ENCODE measurements at regions not wholly inside any gene's neighbourhood (a gene's known extent, or its start where the extent isn't known, plus 50 kb on each side); places are given as distances from the start of the nearest gene placed in this dataset.
"Not testable (repeated sequence)": the region's sequence is repeated elsewhere in the genome, so short reads cannot be mapped to it uniquely, and the experiment has no call there.

- DNase-seq (ENCODE audit: low read depth), result peak; percentile 2
- H3K4me3 ChIP-seq (ENCODE audit: low read length), result no peak overlapping the region
- no peak for TF ChIP-seq CTCF (IDR thresholded peaks at IDR 0.05; ENCODE audit: insufficient read depth, low read depth, low read length, missing control alignments)
These were observed 351.1 kb downstream of the KCNJ2 start for GRCh38 chr17:70520447-70520846.

GRCh38 chr17:70520956-70521355 is 351.6 kb downstream of the KCNJ2 start:
- no peak for DNase-seq (ENCODE audit: low read depth)
- no peak overlapping the region for H3K4me3 ChIP-seq (ENCODE audit: low read length)
- TF ChIP-seq CTCF (IDR thresholded peaks at IDR 0.05; ENCODE audit: insufficient read depth, low read depth, low read length, missing control alignments), result no peak

- no peak for DNase-seq (ENCODE audit: low read depth)
- H3K4me3 ChIP-seq (ENCODE audit: low read length), result no peak overlapping the region
- TF ChIP-seq CTCF (IDR thresholded peaks at IDR 0.05; ENCODE audit: insufficient read depth, low read depth, low read length, missing control alignments), result no peak
These were observed 352.5 kb downstream of the KCNJ2 start for GRCh38 chr17:70521821-70522256.

- DNase-seq (ENCODE audit: low read depth), result no peak
- TF ChIP-seq CTCF (IDR thresholded peaks at IDR 0.05; ENCODE audit: insufficient read depth, low read depth, low read length, missing control alignments), result no peak
- H3K4me3 ChIP-seq (ENCODE audit: low read length), result no peak overlapping the region
These were observed 354.1 kb downstream of the KCNJ2 start for GRCh38 chr17:70523426-70523825.

GRCh38 chr17:70525035-70525434 is 355.7 kb downstream of the KCNJ2 start:
- H3K4me3 ChIP-seq (ENCODE audit: low read length), result not testable (repeated sequence)

GRCh38 chr17:70525961-70526360 is 356.6 kb downstream of the KCNJ2 start:
- H3K4me3 ChIP-seq (ENCODE audit: low read length), result no peak overlapping the region
- no peak for TF ChIP-seq CTCF (IDR thresholded peaks at IDR 0.05; ENCODE audit: insufficient read depth, low read depth, low read length, missing control alignments)
- DNase-seq (ENCODE audit: low read depth), result no peak

More at GRCh38 chr17:70525035-70525434, 355.7 kb downstream of the KCNJ2 start:
- DNase-seq (ENCODE audit: low read depth), result not testable (repeated sequence)

- no peak for DNase-seq (ENCODE audit: low read depth)
- no peak for TF ChIP-seq CTCF (IDR thresholded peaks at IDR 0.05; ENCODE audit: insufficient read depth, low read depth, low read length, missing control alignments)
- no peak overlapping the region for H3K4me3 ChIP-seq (ENCODE audit: low read length)
These were observed 358.1 kb downstream of the KCNJ2 start for GRCh38 chr17:70527364-70527888.
